Panc1 (cell line): ENCODE measurements at regions not wholly inside any gene's neighbourhood (a gene's known extent, or its start where the extent isn't known, plus 50 kb on each side); places are given as distances from the start of the nearest gene placed in this dataset.

Source experiments
- ATAC-seq: fragments of 200-7000 bp; cut with Tn5 transposase; 2 replicates; pipeline ENCODE4 v1.9.1; 2020; ENCODE audit warnings: mild to moderate bottlenecking, moderate library complexity
- BruUV-seq: library from RNA; stranded (reverse); fragments of 400-500 nt; replicated peaks from 2 replicates; lab custom pipeline; 2021; lab: Mats Ljungman, UMichigan
- CTCF ChIA-PET: fragments of 300-600 bp; sonication (Branson Sonifier 250); formaldehyde crosslinking; loops from one replicate; lab custom pipeline; 2022; ENCODE audit warnings: antibody characterized with exemption; lab: Charles Lee
- POLR2A ChIA-PET: fragments of 300-600 bp; sonication (Branson Sonifier 250); formaldehyde crosslinking; loops from one replicate; lab custom pipeline; 2022; ENCODE audit warnings: antibody characterized with exemption; lab: Charles Lee
- DNase-seq: peaks from one replicate; pipeline ENCODE4 v3.0.0-alpha.2; 2010; ENCODE audit warnings: low read depth, low spot score
- H3K27ac ChIP-seq: 2 replicates; pipeline ENCODE4 v1.5.1; 2011; ENCODE audit warnings: mild to moderate bottlenecking, low read length, inconsistent platforms
- H3K27me3 ChIP-seq: fragments of 200-500 bp; sonication (Bioruptor generic); 2 replicates; pipeline ENCODE4 v1.6.0; 2014; ENCODE audit warnings: low read length, inconsistent platforms; ENCODE audit not compliant: control insufficient read depth, insufficient read depth
- H3K36me3 ChIP-seq: fragments of 200-500 bp; sonication (Bioruptor generic); 2 replicates; pipeline ENCODE4 v1.5.1; 2014; ENCODE audit warnings: inconsistent platforms, mild to moderate bottlenecking, low read length, moderate library complexity; ENCODE audit not compliant: control insufficient read depth, insufficient read depth
- H3K4me1 ChIP-seq: 2 replicates; pipeline ENCODE4 v1.5.1; 2011; ENCODE audit warnings: inconsistent platforms, mild to moderate bottlenecking, low read length, moderate library complexity; ENCODE audit not compliant: control insufficient read depth, insufficient read depth
- H3K4me3 ChIP-seq, 2 experiments: 2 replicates each; pipeline ENCODE4 v1.5.1; 2011 to 2012; ENCODE audit warnings: low read depth in 2 of 2, low read length in 2 of 2, mild to moderate bottlenecking in 2 of 2, inconsistent platforms in 1 of 2, moderate library complexity in 1 of 2
- H3K9me3 ChIP-seq: fragments of 200-500 bp; sonication (Bioruptor generic); 2 replicates; pipeline ENCODE4 v1.5.1; 2014; ENCODE audit warnings: low read depth, mild to moderate bottlenecking, inconsistent platforms, low read length, moderate library complexity; ENCODE audit not compliant: control insufficient read depth, insufficient read depth
- CTCF ChIP-seq: fragments of 450-650 bp; IDR thresholded peaks from 2 replicates; pipeline ENCODE4 v1.5.1; 2017; ENCODE audit warnings: mild to moderate bottlenecking
- POLR2AphosphoS5 ChIP-seq: IDR thresholded peaks from 2 replicates; pipeline ENCODE4 v1.6.1; 2012; ENCODE audit warnings: mild to moderate bottlenecking, low read depth, low read length, moderate library complexity
- SIN3A ChIP-seq: IDR thresholded peaks from 2 replicates; pipeline ENCODE4 v1.6.1; 2012; ENCODE audit warnings: low read depth, mild to moderate bottlenecking, low read length, moderate library complexity, borderline replicate concordance; ENCODE audit not compliant: insufficient read depth
- TCF7L2 ChIP-seq: IDR thresholded peaks from 2 replicates; pipeline ENCODE4 v1.6.1; 2011; ENCODE audit warnings: mild to moderate bottlenecking, low read depth, low read length, inconsistent platforms
- in situ Hi-C: cut with HindIII; loops from 2 replicates; pipeline ENCODE4 v1.10.0; 2016; ENCODE audit warnings: low sequenced_read_pairs, low pct_unique_long_range_greater_than_20kb
- intact Hi-C: fragments of 100-400 bp; cut with micrococcal nuclease; formaldehyde crosslinking; loops from one replicate; pipeline ENCODE4 v1.10.0; 2022; ENCODE audit not compliant: unreplicated experiment
- TF ChIP-seq, protein P1 (sequence below), 2 experiments: IDR thresholded peaks; 2 replicates each; pipeline ENCODE4 v1.6.1; 2011 to 2012; ENCODE audit warnings: low read depth in 2 of 2, control low read depth in 1 of 2, low read length in 1 of 2, mild to moderate bottlenecking in 1 of 2, moderate library complexity in 1 of 2; ENCODE audit not compliant: insufficient read depth in 1 of 2

DNA sequence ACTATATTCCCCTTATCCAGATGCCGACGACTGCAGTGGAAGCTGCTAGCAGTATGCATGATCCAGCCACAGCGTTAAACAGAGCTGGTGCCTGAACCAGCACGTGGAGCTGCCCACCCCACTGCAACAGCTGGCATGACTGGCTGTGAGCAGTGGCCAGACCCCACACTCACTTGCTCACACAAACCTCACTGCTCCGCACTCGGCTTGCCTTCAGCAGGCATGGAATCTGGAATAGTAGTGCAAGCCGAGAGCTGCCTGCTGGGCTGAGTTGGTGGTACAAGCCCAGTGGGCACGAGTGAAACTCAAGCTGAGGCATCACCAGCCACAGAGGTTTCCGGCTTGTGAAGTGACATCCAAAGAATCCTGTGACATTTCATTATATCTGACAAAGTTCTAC is 1197.6 kb downstream of the FAM133A start:
- Histone ChIP-seq H3K4me3 (no peak overlapping the region), H3K4me1 (no peaks in the 10 kb centered on the region), H3K27ac (no peak overlapping the region), H3K27me3 (no peaks in the 10 kb centered on the region), H3K36me3 (no peaks in the 10 kb centered on the region), H3K9me3 (no peaks in the 10 kb centered on the region)
- POLR2A ChIA-PET: no interaction called here
- in situ Hi-C loops (no loop called here), intact Hi-C loops (no loop called here)
- TF ChIP-seq SIN3A (no peak), TCF7L2 (no peak), POLR2AphosphoS5 (no peak), CTCF (no peak)
- TF ChIP-seq, protein P1, sequence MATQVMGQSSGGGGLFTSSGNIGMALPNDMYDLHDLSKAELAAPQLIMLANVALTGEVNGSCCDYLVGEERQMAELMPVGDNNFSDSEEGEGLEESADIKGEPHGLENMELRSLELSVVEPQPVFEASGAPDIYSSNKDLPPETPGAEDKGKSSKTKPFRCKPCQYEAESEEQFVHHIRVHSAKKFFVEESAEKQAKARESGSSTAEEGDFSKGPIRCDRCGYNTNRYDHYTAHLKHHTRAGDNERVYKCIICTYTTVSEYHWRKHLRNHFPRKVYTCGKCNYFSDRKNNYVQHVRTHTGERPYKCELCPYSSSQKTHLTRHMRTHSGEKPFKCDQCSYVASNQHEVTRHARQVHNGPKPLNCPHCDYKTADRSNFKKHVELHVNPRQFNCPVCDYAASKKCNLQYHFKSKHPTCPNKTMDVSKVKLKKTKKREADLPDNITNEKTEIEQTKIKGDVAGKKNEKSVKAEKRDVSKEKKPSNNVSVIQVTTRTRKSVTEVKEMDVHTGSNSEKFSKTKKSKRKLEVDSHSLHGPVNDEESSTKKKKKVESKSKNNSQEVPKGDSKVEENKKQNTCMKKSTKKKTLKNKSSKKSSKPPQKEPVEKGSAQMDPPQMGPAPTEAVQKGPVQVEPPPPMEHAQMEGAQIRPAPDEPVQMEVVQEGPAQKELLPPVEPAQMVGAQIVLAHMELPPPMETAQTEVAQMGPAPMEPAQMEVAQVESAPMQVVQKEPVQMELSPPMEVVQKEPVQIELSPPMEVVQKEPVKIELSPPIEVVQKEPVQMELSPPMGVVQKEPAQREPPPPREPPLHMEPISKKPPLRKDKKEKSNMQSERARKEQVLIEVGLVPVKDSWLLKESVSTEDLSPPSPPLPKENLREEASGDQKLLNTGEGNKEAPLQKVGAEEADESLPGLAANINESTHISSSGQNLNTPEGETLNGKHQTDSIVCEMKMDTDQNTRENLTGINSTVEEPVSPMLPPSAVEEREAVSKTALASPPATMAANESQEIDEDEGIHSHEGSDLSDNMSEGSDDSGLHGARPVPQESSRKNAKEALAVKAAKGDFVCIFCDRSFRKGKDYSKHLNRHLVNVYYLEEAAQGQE (IDR thresholded peaks at IDR 0.05; ENCODE audit: insufficient read depth in 1 of 2, low read depth in 2 of 2, low read length in 1 of 2): no peak
- BruUV-seq: no TSS peak
- ATAC-seq (no peak), DNase-seq (no peak)
- CTCF ChIA-PET: no interaction called here

DNA sequence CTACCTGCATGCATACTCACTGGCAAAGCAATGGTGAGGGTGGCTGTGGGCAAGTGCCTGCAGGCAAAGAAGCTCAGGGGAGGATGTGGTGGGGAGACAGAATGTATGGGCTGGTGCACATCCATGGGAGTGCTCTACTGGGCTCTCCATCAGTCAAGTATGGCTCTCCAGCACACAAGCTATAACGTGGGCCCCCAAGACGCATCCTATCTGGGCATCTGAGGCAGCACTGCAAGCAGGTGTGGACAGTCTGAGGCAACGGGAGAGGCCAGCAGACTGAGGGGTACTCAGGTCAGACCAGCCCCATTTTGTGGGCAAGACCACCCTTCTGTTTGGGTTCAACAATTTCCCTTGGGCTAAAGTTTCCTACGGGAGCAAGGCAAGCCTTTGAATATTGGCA is 1227.8 kb downstream of the FAM133A start:
- no peak overlapping the region for H3K4me3 ChIP-seq
- intact Hi-C loops (no loop called here), in situ Hi-C loops (no loop called here)
- no peak for DNase-seq
- H3K27me3 ChIP-seq: no peaks in the 10 kb centered on the region
- TF ChIP-seq CTCF: no peak
- TF ChIP-seq SIN3A: no peak
- TF ChIP-seq POLR2AphosphoS5: no peak
- TF ChIP-seq TCF7L2: no peak
- TF ChIP-seq, protein P1 (IDR thresholded peaks at IDR 0.05; ENCODE audit: insufficient read depth in 1 of 2, low read depth in 2 of 2, low read length in 1 of 2): no peak
- POLR2A ChIA-PET: no interaction called here
- no TSS peak for BruUV-seq
- no peaks in the 10 kb centered on the region for H3K36me3 ChIP-seq
- ATAC-seq: no peak
- CTCF ChIA-PET: no interaction called here
- H3K4me1 ChIP-seq: no peaks in the 10 kb centered on the region
- H3K9me3 ChIP-seq: no peaks in the 10 kb centered on the region
- no peak overlapping the region for H3K27ac ChIP-seq
